Neural progenitor cell (in vitro differentiated cells): ENCODE measurements at regions not wholly inside any gene's neighbourhood (a gene's known extent, or its start where the extent isn't known, plus 50 kb on each side); places are given as distances from the start of the nearest gene placed in this dataset.

Experiments used
- DNase-seq: peaks from one replicate; pipeline ENCODE4 v3.0.0-alpha.2; 2016; ENCODE audit warnings: low spot score
- H2AFZ ChIP-seq: fragments of 200-600 bp; sonication (generic); replicated peaks from 2 replicates; pipeline ENCODE4 v1.6.1; 2016; ENCODE audit warnings: antibody characterized with exemption
- H3F3A ChIP-seq: fragments of 200-600 bp; sonication (generic); 2 replicates; pipeline ENCODE4 v1.6.1; 2016; ENCODE audit warnings: antibody characterized with exemption, low read depth
- H3K27ac ChIP-seq: fragments of 200-600 bp; sonication (generic); 2 replicates; pipeline ENCODE4 v1.5.1; 2016; ENCODE audit warnings: mild to moderate bottlenecking
- H3K27me3 ChIP-seq: fragments of 200-600 bp; sonication (generic); 2 replicates; pipeline ENCODE4 v1.6.1; 2016; ENCODE audit warnings: mild to moderate bottlenecking, moderate library complexity
- H3K36me3 ChIP-seq: fragments of 200-600 bp; sonication (generic); 2 replicates; pipeline ENCODE4 v1.5.1; 2016
- H3K4me1 ChIP-seq: fragments of 200-600 bp; sonication (generic); 2 replicates; pipeline ENCODE4 v1.6.1; 2016; ENCODE audit warnings: mixed run types
- H3K4me2 ChIP-seq: fragments of 200-600 bp; sonication (generic); 2 replicates; pipeline ENCODE4 v1.6.1; 2016
- H3K4me3 ChIP-seq: fragments of 200-600 bp; sonication (generic); 2 replicates; pipeline ENCODE4 v1.5.1; 2016
- H3K79me2 ChIP-seq: fragments of 200-600 bp; sonication (generic); 2 replicates; pipeline ENCODE4 v1.6.1; 2016; ENCODE audit warnings: low read depth
- H3K9ac ChIP-seq: fragments of 200-600 bp; sonication (generic); 2 replicates; pipeline ENCODE4 v1.6.1; 2016
- H3K9me3 ChIP-seq: fragments of 200-600 bp; sonication (generic); 2 replicates; pipeline ENCODE4 v1.5.1; 2016; ENCODE audit warnings: low read depth
- H4K20me1 ChIP-seq: fragments of 200-600 bp; sonication (generic); 2 replicates; pipeline ENCODE4 v1.6.1; 2016; ENCODE audit warnings: low read depth
- H3K27ac Mint-ChIP-seq: 3 replicates; pipeline ENCODE4 v1.8.0; 2021; ENCODE audit warnings: mixed read lengths
- H3K27me3 Mint-ChIP-seq: 2 replicates; pipeline ENCODE4 v1.8.0; 2022; ENCODE audit warnings: low read depth, mild to moderate bottlenecking, inconsistent platforms, moderate library complexity, mixed read lengths; ENCODE audit not compliant: insufficient read depth
- H3K36me3 Mint-ChIP-seq: 3 replicates; pipeline ENCODE4 v1.8.0; 2021; ENCODE audit warnings: mixed read lengths
- H3K4me1 Mint-ChIP-seq: 3 replicates; pipeline ENCODE4 v1.8.0; 2021; ENCODE audit warnings: mixed read lengths
- H3K4me3 Mint-ChIP-seq: 3 replicates; pipeline ENCODE4 v1.8.0; 2021; ENCODE audit warnings: mild to moderate bottlenecking, moderate library complexity, mixed read lengths
- H3K9me3 Mint-ChIP-seq: 3 replicates; pipeline ENCODE4 v1.8.0; 2020; ENCODE audit warnings: mixed read lengths
- EZH2 ChIP-seq: fragments of 200-600 bp; sonication (generic); IDR thresholded peaks from 2 replicates; pipeline ENCODE4 v1.6.1; 2017; ENCODE audit warnings: antibody characterized with exemption, mild to moderate bottlenecking, moderate library complexity
- EZH2phosphoT487 ChIP-seq: fragments of 200-600 bp; sonication (generic); IDR thresholded peaks from 2 replicates; pipeline ENCODE4 v1.6.1; 2017; ENCODE audit warnings: antibody characterized with exemption
- TF ChIP-seq, protein P1 (sequence below): fragments of 200-600 bp; sonication (generic); IDR thresholded peaks from 2 replicates; pipeline ENCODE4 v1.5.1; 2017; ENCODE audit warnings: antibody characterized with exemption, mild to moderate bottlenecking

DNA sequence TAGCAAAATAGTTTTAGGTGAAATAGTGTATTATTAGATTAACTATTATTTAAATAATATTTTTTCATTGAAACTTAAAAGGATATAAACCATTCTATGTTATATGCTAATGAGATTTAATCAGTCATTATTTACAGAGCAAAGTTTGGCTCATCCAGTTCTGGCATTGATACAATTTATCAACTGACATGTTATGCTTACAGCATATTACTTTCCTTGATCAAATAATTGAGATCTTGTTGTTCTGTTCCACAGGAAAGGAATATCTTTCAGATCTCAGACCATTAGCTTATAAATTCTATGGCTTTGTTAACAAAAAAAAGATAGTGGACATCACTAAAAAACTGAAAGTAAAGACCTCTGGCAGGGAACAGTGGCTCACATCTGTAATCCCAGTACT lies 403.0 kb downstream of the ZFHX3 start:
- Mint-ChIP-seq H3K27ac (no peak overlapping the region), H3K4me1 (no peaks in the 10 kb centered on the region), H3K9me3 (peaks cover 31% of the 10 kb centered on the region), H3K4me3 (no peak overlapping the region), H3K36me3 (peaks cover 11% of the 10 kb centered on the region), H3K27me3 (peaks cover 2% of the 10 kb centered on the region)
- Histone ChIP-seq H3K36me3 (no peaks in the 10 kb centered on the region), H2AFZ (no peak overlapping the region), H3K4me3 (no peak overlapping the region), H3K27ac (no peak overlapping the region), H3F3A (no peaks in the 10 kb centered on the region), H3K27me3 (no peaks in the 10 kb centered on the region), H3K9me3 (no peaks in the 10 kb centered on the region), H4K20me1 (no peaks in the 10 kb centered on the region), H3K79me2 (peaks cover 36% of the 10 kb centered on the region), H3K9ac (no peak overlapping the region), H3K4me2 (no peak overlapping the region), H3K4me1 (no peaks in the 10 kb centered on the region)
- TF ChIP-seq, protein P1, sequence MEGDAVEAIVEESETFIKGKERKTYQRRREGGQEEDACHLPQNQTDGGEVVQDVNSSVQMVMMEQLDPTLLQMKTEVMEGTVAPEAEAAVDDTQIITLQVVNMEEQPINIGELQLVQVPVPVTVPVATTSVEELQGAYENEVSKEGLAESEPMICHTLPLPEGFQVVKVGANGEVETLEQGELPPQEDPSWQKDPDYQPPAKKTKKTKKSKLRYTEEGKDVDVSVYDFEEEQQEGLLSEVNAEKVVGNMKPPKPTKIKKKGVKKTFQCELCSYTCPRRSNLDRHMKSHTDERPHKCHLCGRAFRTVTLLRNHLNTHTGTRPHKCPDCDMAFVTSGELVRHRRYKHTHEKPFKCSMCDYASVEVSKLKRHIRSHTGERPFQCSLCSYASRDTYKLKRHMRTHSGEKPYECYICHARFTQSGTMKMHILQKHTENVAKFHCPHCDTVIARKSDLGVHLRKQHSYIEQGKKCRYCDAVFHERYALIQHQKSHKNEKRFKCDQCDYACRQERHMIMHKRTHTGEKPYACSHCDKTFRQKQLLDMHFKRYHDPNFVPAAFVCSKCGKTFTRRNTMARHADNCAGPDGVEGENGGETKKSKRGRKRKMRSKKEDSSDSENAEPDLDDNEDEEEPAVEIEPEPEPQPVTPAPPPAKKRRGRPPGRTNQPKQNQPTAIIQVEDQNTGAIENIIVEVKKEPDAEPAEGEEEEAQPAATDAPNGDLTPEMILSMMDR = no peak
- TF ChIP-seq EZH2 (no peak), EZH2phosphoT487 (no peak)
- no peak for DNase-seq

DNA sequence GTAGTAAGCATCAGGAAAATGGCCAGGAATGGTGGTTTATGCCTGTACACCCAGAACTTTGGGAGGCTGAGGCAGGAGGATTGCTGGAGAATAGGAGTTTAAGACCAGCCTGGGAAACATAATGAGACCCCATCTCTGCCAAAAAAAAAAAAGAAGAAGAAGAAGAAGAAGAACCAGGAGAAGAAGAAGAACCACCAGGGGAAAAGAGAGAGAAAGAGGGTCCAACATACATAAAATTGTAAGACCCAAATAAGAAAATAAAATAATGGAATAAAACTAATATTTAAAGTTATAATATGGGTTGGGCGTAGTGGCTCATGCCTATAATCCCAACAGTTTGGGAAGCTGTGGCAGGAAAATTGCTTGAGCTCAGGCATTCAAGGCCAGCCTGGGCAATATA lies 408.4 kb downstream of the ZFHX3 start:
- no peaks in the 10 kb centered on the region for H4K20me1 ChIP-seq
- peaks cover 38% of the 10 kb centered on the region for H3K9me3 Mint-ChIP-seq
- no peaks in the 10 kb centered on the region for H3K4me1 ChIP-seq
- H3K27ac ChIP-seq = no peak overlapping the region
- H3K4me1 Mint-ChIP-seq = no peaks in the 10 kb centered on the region
- H3K36me3 ChIP-seq = no peaks in the 10 kb centered on the region
- no peak overlapping the region for H3K4me3 ChIP-seq
- no peaks in the 10 kb centered on the region for H3F3A ChIP-seq
- H3K27me3 ChIP-seq = no peaks in the 10 kb centered on the region
- no peak overlapping the region for H3K9ac ChIP-seq
- no peak for DNase-seq
- no peak overlapping the region for H3K4me2 ChIP-seq
- H3K27ac Mint-ChIP-seq = no peak overlapping the region
- H3K27me3 Mint-ChIP-seq = peaks cover 2% of the 10 kb centered on the region
- no peak overlapping the region for H3K4me3 Mint-ChIP-seq
- H3K9me3 ChIP-seq = peaks cover 3% of the 10 kb centered on the region
- H3K36me3 Mint-ChIP-seq = peaks cover 17% of the 10 kb centered on the region
- H2AFZ ChIP-seq = no peak overlapping the region
- H3K79me2 ChIP-seq = peaks cover 43% of the 10 kb centered on the region
- TF ChIP-seq, protein P1 = no peak
- TF ChIP-seq EZH2 (no peak), EZH2phosphoT487 (no peak)

DNA sequence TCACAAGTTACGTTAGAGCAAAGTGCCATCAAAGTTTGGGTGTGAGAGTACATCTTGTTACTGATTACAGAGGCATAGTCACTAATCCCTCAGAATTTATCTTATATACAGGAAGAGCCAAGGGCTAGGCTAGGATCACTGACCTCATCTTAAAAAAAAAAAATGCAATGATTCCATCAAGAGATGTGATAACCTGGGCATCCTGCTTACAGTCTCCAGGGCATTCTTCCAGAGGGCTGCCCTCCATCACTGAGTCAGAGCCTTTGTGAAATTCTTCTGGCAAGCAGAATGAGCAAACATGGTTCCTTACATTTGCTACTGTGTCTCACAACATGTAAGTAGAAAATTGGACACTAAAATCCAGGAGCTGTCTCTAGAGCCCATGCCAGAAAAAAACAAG lies 410.6 kb downstream of the ZFHX3 start:
- TF ChIP-seq EZH2phosphoT487 (no peak), EZH2 (no peak)
- TF ChIP-seq, protein P1 = no peak
- no peak overlapping the region for H3K4me3 Mint-ChIP-seq
- H3K9me3 ChIP-seq = peaks cover 8% of the 10 kb centered on the region
- H3K27me3 ChIP-seq = no peaks in the 10 kb centered on the region
- no peaks in the 10 kb centered on the region for H3K4me1 Mint-ChIP-seq
- H3K79me2 ChIP-seq = peaks cover 33% of the 10 kb centered on the region
- peaks cover 2% of the 10 kb centered on the region for H3K27me3 Mint-ChIP-seq
- no peak overlapping the region for H3K27ac ChIP-seq
- no peaks in the 10 kb centered on the region for H3F3A ChIP-seq
- no peaks in the 10 kb centered on the region for H4K20me1 ChIP-seq
- H3K4me2 ChIP-seq = no peak overlapping the region
- H2AFZ ChIP-seq = no peak overlapping the region
- H3K9me3 Mint-ChIP-seq = peaks cover 31% of the 10 kb centered on the region
- H3K4me3 ChIP-seq = no peak overlapping the region
- DNase-seq = no peak
- no peaks in the 10 kb centered on the region for H3K4me1 ChIP-seq
- no peak overlapping the region for H3K27ac Mint-ChIP-seq
- H3K36me3 Mint-ChIP-seq = peaks cover 14% of the 10 kb centered on the region
- H3K36me3 ChIP-seq = peaks cover 4% of the 10 kb centered on the region
- no peak overlapping the region for H3K9ac ChIP-seq
